Upper lobe of left lung (tissue), 4 donors: ENCODE measurements at regions not wholly inside any gene's neighbourhood (a gene's known extent, or its start where the extent isn't known, plus 50 kb on each side); places are given as distances from the start of the nearest gene placed in this dataset.

Source experiments
- EP300 ChIP-seq, 4 donors: sonication (generic); formaldehyde crosslinking; IDR thresholded peaks; one replicate each; pipeline ENCODE4 v1.5.1; 2017; ENCODE audit warnings: antibody characterized with exemption in 4 of 4, control low read depth in 2 of 4
- POLR2A ChIP-seq, 4 donors: fragments of 450-650 bp; IDR thresholded peaks; one replicate each; pipeline ENCODE4 v1.5.1; 2016 to 2017; ENCODE audit warnings: antibody characterized with exemption in 4 of 4, mild to moderate bottlenecking in 2 of 4
- POLR2AphosphoS5 ChIP-seq, 2 donors: sonication (generic); formaldehyde crosslinking; IDR thresholded peaks; one replicate each; pipeline ENCODE4 v1.5.1; 2017; ENCODE audit warnings: antibody characterized with exemption in 2 of 2
- TF ChIP-seq, protein P1 (sequence below), 6 experiments: fragments of 450-650 bp in 4 of 6; fragments of 200-600 bp in 2 of 6; sonication (generic) in 2 of 6; IDR thresholded peaks; one replicate each; pipeline ENCODE4 v1.5.1; 2016 to 2019; ENCODE audit warnings: antibody characterized with exemption in 6 of 6

DNA sequence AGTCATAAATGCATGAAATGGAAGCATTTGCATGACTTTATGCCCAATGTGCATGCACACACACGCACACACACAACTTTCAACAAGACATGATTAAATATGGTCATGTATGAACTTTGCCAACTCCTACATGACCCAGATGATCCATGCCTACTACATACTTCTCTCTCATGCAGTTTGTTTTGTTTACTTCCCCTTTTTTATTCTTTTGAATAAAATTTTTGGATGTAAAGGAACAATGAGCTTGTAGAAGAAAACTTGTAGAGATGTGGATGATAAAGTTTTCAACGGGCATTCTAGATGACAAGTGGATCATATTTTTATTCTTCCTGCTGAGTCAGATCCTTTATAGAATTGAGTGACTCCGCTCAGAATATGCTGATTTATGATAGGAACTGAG is 50.8 kb upstream of the AIG1 start:
- TF ChIP-seq, protein P1, sequence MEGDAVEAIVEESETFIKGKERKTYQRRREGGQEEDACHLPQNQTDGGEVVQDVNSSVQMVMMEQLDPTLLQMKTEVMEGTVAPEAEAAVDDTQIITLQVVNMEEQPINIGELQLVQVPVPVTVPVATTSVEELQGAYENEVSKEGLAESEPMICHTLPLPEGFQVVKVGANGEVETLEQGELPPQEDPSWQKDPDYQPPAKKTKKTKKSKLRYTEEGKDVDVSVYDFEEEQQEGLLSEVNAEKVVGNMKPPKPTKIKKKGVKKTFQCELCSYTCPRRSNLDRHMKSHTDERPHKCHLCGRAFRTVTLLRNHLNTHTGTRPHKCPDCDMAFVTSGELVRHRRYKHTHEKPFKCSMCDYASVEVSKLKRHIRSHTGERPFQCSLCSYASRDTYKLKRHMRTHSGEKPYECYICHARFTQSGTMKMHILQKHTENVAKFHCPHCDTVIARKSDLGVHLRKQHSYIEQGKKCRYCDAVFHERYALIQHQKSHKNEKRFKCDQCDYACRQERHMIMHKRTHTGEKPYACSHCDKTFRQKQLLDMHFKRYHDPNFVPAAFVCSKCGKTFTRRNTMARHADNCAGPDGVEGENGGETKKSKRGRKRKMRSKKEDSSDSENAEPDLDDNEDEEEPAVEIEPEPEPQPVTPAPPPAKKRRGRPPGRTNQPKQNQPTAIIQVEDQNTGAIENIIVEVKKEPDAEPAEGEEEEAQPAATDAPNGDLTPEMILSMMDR (IDR thresholded peaks at IDR 0.05) = no peak
- TF ChIP-seq EP300 (IDR thresholded peaks at IDR 0.05) (no peak), POLR2AphosphoS5 (IDR thresholded peaks at IDR 0.05) (no peak), POLR2A (IDR thresholded peaks at IDR 0.05) (no peak)
